Endothelial cell of umbilical vein (primary cell): ENCODE measurements at regions not wholly inside any gene's neighbourhood (a gene's known extent, or its start where the extent isn't known, plus 50 kb on each side); places are given as distances from the start of the nearest gene placed in this dataset.

Source experiments
- POLR2A ChIP-seq: IDR thresholded peaks from 2 replicates; pipeline ENCODE4 v1.6.1; 2012; ENCODE audit warnings: low read depth, mild to moderate bottlenecking, control low read depth, low read length
- POLR2AphosphoS5 ChIP-seq: IDR thresholded peaks from 2 replicates; pipeline ENCODE4 v1.6.1; 2012; ENCODE audit warnings: low read depth, mild to moderate bottlenecking, control low read depth, low read length, moderate library complexity; ENCODE audit not compliant: insufficient read depth
- TF ChIP-seq, protein P1 (sequence below), 2 donors: IDR thresholded peaks; 1 replicate in 1 of 2; 2 replicates in 1 of 2; pipeline ENCODE4 v1.5.1; 2011; ENCODE audit warnings: low read length in 2 of 2, mild to moderate bottlenecking in 2 of 2, moderate library complexity in 2 of 2, control low read depth in 1 of 2, inconsistent platforms in 1 of 2, low read depth in 1 of 2; ENCODE audit not compliant: insufficient read depth in 1 of 2; ENCODE audit errors: extremely low read depth in 1 of 2

DNA sequence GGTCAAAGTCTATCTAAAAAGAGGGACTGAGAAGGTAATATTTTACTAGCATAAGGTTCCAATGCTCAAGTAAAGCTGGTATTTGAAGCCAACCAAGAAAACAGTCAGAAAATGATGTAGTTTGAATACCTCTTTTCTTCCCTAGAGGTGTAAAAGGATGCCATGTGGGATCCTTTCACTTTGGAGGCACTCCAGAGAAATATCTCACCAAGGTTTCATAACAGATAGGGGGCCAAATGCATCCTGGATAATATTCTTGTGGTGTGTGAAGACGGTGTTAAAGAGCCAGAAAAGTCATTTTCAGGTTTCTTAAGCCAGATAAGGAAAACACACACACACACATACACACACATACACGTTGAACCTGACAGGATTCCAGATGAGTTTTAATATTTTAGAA, 136.1 kb upstream of the PRKD1 start:
- TF ChIP-seq, protein P1, sequence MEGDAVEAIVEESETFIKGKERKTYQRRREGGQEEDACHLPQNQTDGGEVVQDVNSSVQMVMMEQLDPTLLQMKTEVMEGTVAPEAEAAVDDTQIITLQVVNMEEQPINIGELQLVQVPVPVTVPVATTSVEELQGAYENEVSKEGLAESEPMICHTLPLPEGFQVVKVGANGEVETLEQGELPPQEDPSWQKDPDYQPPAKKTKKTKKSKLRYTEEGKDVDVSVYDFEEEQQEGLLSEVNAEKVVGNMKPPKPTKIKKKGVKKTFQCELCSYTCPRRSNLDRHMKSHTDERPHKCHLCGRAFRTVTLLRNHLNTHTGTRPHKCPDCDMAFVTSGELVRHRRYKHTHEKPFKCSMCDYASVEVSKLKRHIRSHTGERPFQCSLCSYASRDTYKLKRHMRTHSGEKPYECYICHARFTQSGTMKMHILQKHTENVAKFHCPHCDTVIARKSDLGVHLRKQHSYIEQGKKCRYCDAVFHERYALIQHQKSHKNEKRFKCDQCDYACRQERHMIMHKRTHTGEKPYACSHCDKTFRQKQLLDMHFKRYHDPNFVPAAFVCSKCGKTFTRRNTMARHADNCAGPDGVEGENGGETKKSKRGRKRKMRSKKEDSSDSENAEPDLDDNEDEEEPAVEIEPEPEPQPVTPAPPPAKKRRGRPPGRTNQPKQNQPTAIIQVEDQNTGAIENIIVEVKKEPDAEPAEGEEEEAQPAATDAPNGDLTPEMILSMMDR (IDR thresholded peaks at IDR 0.05; ENCODE audit: extremely low read depth in 1 of 2, insufficient read depth in 1 of 2, low read depth in 1 of 2, low read length in 2 of 2): no peak
- TF ChIP-seq POLR2A: no peak
- TF ChIP-seq POLR2AphosphoS5: no peak
